Hepatocyte (in vitro differentiated cells): ENCODE measurements at regions not wholly inside any gene's neighbourhood (a gene's known extent, or its start where the extent isn't known, plus 50 kb on each side); places are given as distances from the start of the nearest gene placed in this dataset.

Experiments used
- CTCF ChIP-seq: fragments of 200-600 bp; sonication (generic); IDR thresholded peaks from 2 replicates; pipeline ENCODE4 v1.5.1; 2016; ENCODE audit warnings: antibody characterized with exemption, mild to moderate bottlenecking; ENCODE audit not compliant: poor library complexity
- EZH2 ChIP-seq: fragments of 200-600 bp; sonication (generic); IDR thresholded peaks from 2 replicates; pipeline ENCODE4 v1.6.1; 2016; ENCODE audit warnings: antibody characterized with exemption, mild to moderate bottlenecking, borderline replicate concordance
- EZH2phosphoT487 ChIP-seq: fragments of 200-600 bp; sonication (generic); IDR thresholded peaks from one replicate; pipeline ENCODE4 v1.6.1; 2018; ENCODE audit warnings: antibody characterized with exemption, mild to moderate bottlenecking, low read depth, moderate library complexity; ENCODE audit not compliant: unreplicated experiment, severe bottlenecking

GRCh38 chr3:184461219-184461618, 81.4 kb downstream of the CHRD start:
- TF ChIP-seq CTCF (no peak), EZH2 (no peak), EZH2phosphoT487 (no peak)
